Activated CD8-positive, alpha-beta memory T cell treated with anti-CD3 and anti-CD28 coated beads for 24 hours (primary cell): ENCODE measurements at regions not wholly inside any gene's neighbourhood (a gene's known extent, or its start where the extent isn't known, plus 50 kb on each side); places are given as distances from the start of the nearest gene placed in this dataset.
"Not testable (repeated sequence)": the region's sequence is repeated elsewhere in the genome, so short reads cannot be mapped to it uniquely, and the experiment has no call there.

ENCODE experiments used
- DNase-seq: peaks from one replicate; pipeline ENCODE4 v3.0.0-alpha.2; 2020

- no peak for DNase-seq
These were observed 120.1 kb downstream of the ZNF486 start for GRCh38 chr19:20287070-20287469.

GRCh38 chr19:20285876-20286275, 118.9 kb downstream of the ZNF486 start:
- DNase-seq: not testable (repeated sequence)

- no peak for DNase-seq
These were observed 112.5 kb downstream of the ZNF486 start for GRCh38 chr19:20279516-20279915.

GRCh38 chr19:20278342-20278741, 111.3 kb downstream of the ZNF486 start:
- no peak for DNase-seq

- not testable (repeated sequence) for DNase-seq
These were observed 109.7 kb downstream of the ZNF486 start for GRCh38 chr19:20276732-20277082.

- no peak for DNase-seq
These were observed 109.2 kb downstream of the ZNF486 start for GRCh38 chr19:20276011-20276731.

GRCh38 chr19:20273951-20274570, 107.0 kb downstream of the ZNF486 start:
- DNase-seq: no peak

GRCh38 chr19:20273376-20273775, 106.4 kb downstream of the ZNF486 start:
- DNase-seq: no peak

- not testable (repeated sequence) for DNase-seq
These were observed 105.6 kb downstream of the ZNF486 start for GRCh38 chr19:20272627-20273010.

GRCh38 chr19:20271927-20272626, 105.1 kb downstream of the ZNF486 start:
- DNase-seq: not testable (repeated sequence)

GRCh38 chr19:20271215-20271926, 104.4 kb downstream of the ZNF486 start:
- no peak for DNase-seq

GRCh38 chr19:20269461-20269860, 102.4 kb downstream of the ZNF486 start:
- no peak for DNase-seq

GRCh38 chr19:20261513-20261912, 94.5 kb downstream of the ZNF486 start:
- DNase-seq: not testable (repeated sequence)

- not testable (repeated sequence) for DNase-seq
These were observed 93.7 kb downstream of the ZNF486 start for GRCh38 chr19:20260738-20261137.

GRCh38 chr19:20259615-20260014, 92.6 kb downstream of the ZNF486 start:
- DNase-seq: no peak

GRCh38 chr19:20256606-20257005, 89.6 kb downstream of the ZNF486 start:
- DNase-seq: no peak

GRCh38 chr19:20254121-20254520, 87.1 kb downstream of the ZNF486 start:
- DNase-seq: no peak

GRCh38 chr19:20252613-20253012, 85.6 kb downstream of the ZNF486 start:
- DNase-seq: no peak

- no peak for DNase-seq
These were observed 83.6 kb downstream of the ZNF486 start for GRCh38 chr19:20250627-20251026.

- no peak for DNase-seq
These were observed 83.1 kb downstream of the ZNF486 start for GRCh38 chr19:20250121-20250520.
